C4-2B (cell line): ENCODE measurements at regions not wholly inside any gene's neighbourhood (a gene's known extent, or its start where the extent isn't known, plus 50 kb on each side); places are given as distances from the start of the nearest gene placed in this dataset.

Experiments used
- H3K27ac ChIP-seq: fragments of 450-650 bp; 2 replicates; pipeline ENCODE4 v1.5.1; 2017
- CTCF ChIP-seq: fragments of 450-650 bp; conservative IDR thresholded peaks from 2 replicates; pipeline ENCODE4 v1.5.1; 2017; ENCODE audit warnings: mild to moderate bottlenecking
- ZFX ChIP-seq: fragments of 450-650 bp; IDR thresholded peaks from 2 replicates; pipeline ENCODE4 v1.6.1; 2017

DNA sequence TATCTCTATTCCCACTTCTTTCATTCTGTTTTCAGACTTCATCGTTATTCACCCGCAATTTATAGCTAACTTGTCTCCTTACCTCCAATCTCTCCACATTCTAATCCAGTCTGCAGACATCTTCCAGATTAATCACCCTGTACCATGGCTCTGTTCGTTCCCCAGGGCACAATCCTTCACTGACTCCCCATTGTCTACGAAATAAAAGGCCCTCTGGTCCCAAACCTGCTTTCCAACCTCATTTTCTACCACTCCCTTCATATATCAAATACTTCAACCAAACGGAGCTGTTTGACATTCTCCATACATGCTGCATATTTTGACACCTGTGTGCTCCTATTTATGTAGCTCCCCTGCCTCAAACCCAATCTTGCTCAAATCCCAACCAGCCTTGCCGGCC is 1720.6 kb upstream of the WWC1 start:
- H3K27ac ChIP-seq, result no peak overlapping the region
- TF ChIP-seq CTCF (no peak), ZFX (no peak)

- TF ChIP-seq CTCF (no peak), ZFX (no peak)
These were observed 1719.8 kb upstream of the WWC1 start for GRCh38 chr5:166571668-166572067.

DNA sequence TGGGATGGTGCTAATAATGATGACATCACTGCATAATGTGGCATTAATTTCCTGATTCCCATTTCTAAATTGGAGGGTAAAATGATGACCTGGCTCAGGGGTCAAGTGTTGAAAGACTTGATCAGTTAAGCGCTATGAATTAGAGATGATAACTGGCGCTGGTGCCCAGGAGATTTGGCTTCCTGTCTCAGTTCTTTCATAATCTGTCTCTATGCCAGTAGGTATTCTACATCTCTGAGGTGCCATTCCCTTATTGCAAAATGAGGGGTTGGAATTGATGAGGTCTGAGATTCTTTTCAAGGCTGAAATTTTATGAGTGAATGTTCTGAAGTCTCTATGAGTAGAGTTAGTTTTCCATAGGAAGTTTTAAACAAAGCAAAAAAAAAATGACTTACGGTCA is 1715.1 kb upstream of the WWC1 start:
- no peak overlapping the region for H3K27ac ChIP-seq
- TF ChIP-seq ZFX, result no peak
- TF ChIP-seq CTCF, result no peak

More at GRCh38 chr5:166571668-166572067, 1719.8 kb upstream of the WWC1 start:
- no peak overlapping the region for H3K27ac ChIP-seq

DNA sequence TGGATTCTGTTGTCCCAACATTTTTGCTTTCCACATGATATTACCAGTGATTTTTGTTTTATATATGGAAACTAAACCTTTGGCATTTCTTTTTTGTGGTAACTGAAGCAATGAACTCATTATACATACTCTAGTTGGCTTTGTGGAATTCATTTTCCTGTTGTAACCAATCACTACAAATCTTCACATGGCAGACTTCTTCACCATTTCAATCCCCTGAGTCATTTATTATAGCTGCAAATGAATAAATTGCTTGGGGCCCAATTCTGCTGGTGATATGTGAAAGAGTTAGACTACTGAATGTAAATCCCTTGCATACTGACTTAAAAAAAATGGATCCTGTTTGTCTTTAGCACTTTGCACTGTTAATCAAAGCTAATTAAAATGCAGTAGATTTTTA is 1709.6 kb upstream of the WWC1 start:
- no peak overlapping the region for H3K27ac ChIP-seq
- no peak for TF ChIP-seq ZFX
- no peak for TF ChIP-seq CTCF

DNA sequence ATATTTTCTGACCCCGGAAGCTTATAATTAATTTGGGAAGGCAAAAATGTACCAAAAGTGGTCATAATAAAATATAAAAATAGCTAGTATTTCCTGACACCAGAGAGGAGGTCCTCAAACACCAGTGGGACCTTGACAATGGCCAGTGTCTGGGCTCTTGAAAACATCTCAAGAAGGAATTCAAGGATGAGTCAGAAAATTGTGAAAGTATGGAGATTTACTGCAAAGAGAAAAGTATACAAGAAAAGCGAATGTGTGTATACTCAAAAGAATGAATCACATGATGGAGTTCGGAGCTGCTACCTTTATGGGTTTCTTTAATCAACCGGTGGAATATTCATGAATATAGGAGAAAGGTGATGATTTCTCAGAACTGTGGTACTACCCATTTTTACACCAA is 1709.0 kb upstream of the WWC1 start:
- TF ChIP-seq CTCF (no peak), ZFX (no peak)
- no peak overlapping the region for H3K27ac ChIP-seq

- TF ChIP-seq ZFX (no peak), CTCF (no peak)
- no peak overlapping the region for H3K27ac ChIP-seq
These were observed 1696.9 kb upstream of the WWC1 start for GRCh38 chr5:166594567-166594966.

DNA sequence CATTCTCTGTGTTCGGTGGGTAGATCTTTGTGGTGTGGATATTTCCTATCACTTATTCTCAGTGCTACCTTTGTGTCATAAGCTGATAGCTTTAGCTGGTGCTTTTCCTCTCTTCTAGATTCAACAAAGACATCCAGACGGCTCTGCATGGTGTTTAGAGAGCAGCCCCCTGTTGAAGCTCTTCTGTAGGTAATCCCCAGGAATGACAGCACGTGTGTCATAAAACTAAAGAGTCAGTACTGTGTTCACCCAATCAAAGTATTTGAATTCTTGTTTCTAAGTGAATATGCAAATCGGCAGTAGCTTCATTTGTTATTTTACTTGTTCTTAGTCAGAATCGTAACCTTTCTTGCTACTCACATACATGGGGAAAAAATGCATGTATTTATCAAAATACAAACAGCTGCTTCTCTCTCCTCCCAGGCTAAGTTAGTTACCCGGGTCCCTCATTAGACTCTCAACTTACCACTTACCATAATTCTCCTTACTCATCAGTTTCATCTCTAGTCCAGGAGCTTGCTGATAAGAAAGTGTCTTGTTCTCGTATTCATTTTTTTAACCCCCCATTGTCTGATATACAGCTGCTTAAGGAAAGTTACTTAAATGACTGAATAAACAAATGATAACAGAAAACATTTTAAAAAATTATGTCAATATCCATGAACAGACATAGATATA is 1696.0 kb upstream of the WWC1 start:
- H3K27ac ChIP-seq, result no peak overlapping the region
- TF ChIP-seq CTCF, result no peak
- TF ChIP-seq ZFX, result no peak
